Glomerular endothelial cell (primary cell): ENCODE measurements at regions not wholly inside any gene's neighbourhood (a gene's known extent, or its start where the extent isn't known, plus 50 kb on each side); places are given as distances from the start of the nearest gene placed in this dataset.

Source experiments
- DNase-seq: peaks from one replicate; pipeline ENCODE4 v3.0.0-alpha.2; 2011; ENCODE audit warnings: low read depth, low spot score; ENCODE audit errors: extremely low read depth

DNA sequence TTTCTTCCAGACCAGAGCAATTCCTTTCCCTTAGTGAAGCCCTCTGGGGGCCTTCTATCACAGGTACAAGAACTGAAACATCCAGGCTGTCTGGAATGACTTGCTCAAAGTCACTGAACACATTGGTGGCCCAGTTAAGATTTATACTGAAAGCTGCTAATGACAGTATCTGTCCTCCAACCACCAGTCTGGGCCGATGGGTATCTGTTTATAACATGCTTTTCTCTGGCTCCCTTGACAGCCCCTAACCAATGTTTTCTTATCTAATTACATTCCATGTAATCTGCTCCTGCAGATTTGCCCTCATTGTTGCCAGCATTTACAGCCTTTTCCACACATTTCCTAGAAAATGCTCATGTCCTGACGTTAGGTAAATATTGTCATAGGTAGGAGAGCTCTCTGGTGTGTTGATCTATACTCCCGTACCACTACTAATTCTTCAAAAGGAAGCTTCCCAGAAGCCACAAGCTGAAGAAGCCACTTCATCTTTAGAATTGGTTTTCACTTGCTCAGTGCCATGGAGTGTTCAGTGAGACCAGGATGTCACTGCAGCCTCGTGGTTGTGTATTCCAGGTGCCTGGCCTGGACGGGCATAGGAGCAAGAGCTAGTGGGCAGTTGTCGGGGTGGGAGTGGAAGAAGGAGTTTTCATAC lies 163.9 kb downstream of the TSEN15 start:
- DNase-seq: no peak

GRCh38 chr1:184218458-184219075 lies 167.0 kb downstream of the TSEN15 start:
- DNase-seq: no peak

DNA sequence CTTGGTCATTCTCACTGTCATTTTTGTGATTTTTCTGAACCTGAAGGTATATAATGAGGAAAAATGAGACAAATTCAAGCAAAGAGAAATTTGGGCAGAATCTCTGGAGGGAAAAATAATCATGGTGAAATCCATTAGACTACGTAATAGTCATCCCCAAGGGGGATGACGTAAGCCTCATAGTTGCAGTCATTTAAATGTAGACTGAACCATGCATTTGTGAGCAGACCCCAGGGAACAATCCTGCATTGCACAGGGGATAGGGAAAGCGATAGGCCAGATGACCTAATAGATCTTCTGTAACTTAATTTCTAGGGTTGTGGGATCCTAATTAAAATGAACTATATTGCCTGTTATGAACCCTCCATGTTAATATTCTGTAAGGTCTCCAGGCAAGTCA lies 167.4 kb upstream of the C1orf21 start:
- DNase-seq: no peak

DNA sequence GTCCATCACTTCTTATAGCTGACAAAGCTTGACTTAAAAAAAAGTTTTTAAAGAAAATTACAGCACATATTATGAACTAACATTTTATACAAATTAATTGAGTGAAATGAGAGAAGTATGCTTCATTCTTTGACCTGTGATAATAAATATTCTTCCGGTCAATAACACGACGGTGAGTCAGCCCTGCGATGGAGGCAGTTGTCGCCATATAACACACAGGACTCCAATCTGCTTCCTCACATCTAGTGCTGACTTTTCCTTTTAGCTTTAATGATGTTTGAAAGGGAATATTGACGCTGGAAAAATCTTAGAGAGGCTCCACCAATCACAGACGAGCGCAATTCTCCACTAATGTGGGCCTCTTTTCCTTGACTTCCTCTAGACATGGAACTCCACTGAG lies 166.9 kb upstream of the C1orf21 start:
- DNase-seq: no peak

GRCh38 chr1:184221087-184221486 lies 165.7 kb upstream of the C1orf21 start:
- DNase-seq: no peak

DNA sequence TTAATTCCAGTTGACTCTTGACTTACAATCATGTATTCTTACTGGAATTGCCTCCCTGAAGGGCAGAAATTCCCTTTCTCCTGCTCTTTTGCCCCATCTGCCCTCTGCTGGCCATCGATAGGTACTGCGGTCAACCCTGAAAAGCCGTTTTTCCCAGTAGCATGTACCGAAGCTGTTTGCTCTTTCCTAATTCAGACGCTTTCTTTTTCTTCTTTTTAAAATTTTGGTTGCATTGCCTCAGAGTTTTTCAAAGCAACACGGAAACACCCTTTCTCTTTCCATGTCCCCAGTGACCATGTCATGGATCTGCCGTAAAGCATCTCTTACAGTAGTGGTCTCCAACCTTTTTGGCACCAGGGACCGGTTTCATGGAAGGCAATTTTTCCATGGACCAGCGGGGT lies 164.2 kb upstream of the C1orf21 start:
- peak; percentile 23 for DNase-seq

DNA sequence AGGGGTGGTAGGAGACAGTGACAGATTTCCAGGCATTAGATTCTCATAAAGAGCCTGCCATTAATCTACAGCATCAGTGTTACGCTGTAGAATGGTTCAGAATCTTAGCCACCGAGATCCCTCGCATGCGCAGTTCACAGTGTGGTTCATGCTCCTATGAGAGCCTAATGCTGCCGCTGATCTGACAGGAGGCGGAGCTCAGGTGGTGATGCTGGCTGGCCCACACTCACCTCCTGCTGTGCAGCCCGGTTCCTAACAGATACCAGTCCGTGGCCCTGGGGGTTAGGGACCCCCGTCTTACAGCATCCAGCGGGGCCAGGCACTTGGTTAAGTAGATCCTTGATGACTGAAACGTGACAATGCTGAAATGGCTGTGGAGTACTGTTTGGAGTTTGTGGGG lies 163.6 kb upstream of the C1orf21 start:
- DNase-seq: no peak

DNA sequence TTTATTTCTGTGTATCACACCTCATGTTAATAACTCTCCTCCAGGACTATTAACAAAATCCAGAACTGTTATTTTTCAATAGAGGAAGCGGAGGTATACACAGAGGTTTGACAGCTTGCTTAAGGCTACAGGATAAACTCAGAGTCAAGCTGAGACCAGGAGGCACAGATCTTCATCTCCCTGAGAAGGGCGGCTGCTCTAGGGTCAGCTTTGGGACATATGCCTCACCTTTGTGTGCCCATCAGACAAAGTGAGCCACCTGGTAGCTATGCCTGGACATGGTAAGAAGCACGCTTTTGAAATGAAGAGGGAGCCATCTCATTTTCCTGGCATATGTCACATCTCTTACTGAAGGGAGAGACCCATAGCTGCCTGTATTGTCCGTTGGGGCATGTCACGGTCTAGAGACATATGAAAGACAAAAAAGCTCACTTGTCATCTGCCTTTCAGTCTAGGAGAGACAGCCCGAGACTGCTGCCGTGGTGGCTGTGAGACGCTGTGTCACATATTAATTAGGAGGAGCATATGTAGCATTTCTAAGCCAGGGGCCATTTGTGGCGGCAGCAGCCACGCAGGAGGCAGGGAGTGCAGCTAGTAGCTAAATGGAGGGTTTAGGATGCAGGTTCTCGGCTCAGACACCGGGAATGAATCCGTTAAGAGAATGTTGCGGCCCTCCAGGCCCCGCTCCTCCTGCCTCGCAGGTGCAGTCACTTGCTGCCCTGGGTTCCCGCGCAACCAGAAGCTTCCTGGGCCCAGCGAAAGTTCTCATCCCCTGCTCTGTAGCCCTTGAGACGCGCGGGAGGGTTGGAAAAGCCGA lies 161.3 kb upstream of the C1orf21 start:
- no peak for DNase-seq

- no peak for DNase-seq
Measured at GRCh38 chr1:184226100-184226487, 160.7 kb upstream of the C1orf21 start.

DNA sequence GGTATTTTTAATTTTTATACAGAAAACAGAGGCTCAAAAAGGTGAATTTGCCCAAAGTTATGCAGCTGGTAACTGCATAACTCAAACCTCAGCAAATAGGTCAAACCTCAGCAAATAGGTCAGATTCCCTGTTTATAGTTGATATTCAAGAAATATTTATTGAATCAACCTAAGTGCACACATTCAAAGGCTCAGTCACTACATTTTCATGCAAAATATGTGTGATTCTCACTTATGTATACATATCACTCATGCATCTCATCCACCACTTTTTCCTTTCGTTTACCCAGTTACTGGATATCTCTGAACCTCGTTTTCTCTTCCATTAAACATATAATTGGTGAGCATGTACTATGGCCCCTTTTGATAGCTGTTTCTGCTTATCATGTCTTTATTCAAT lies 158.3 kb upstream of the C1orf21 start:
- no peak for DNase-seq

DNA sequence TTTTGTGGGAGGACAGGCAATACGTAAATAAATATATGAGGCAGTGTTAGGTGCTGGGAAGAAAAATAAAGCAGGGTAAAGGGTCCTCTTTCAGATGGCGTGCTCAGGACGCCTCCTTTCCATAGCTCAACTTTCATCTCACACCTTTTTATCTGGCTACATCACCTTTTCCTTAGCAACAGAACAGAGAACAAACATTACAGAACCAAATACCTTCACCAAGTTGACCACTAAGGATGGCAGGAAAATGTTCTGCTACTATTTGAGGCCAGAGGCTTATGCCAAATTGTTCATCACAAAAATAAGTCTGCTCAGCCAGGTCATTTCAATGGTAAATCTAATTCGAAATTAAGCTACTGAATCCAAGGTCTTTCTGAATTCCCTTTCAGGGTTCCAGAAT lies 149.2 kb upstream of the C1orf21 start:
- DNase-seq: no peak

DNA sequence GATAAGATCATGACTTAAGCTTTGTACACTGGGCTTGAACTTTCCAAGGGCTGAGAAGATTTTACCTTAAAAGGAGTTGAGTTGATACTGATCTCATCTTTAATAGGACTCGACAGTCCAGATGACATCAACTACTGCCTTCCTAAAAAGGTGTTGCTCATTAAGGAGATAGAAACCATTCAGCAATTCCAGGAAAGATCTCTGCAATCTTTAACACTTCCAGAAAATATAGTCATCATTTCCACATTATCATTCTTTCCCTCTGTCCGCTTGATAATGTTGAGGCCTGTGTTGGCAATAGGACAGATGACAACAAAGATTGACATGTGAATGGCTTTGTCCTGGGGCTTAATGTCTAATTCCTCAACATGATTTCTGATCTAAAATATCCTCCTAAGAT lies 145.4 kb upstream of the C1orf21 start:
- no peak for DNase-seq

- no peak for DNase-seq
Measured at GRCh38 chr1:184242507-184242943, 144.3 kb upstream of the C1orf21 start.

GRCh38 chr1:184244962-184245361 lies 141.9 kb upstream of the C1orf21 start:
- no peak for DNase-seq

DNA sequence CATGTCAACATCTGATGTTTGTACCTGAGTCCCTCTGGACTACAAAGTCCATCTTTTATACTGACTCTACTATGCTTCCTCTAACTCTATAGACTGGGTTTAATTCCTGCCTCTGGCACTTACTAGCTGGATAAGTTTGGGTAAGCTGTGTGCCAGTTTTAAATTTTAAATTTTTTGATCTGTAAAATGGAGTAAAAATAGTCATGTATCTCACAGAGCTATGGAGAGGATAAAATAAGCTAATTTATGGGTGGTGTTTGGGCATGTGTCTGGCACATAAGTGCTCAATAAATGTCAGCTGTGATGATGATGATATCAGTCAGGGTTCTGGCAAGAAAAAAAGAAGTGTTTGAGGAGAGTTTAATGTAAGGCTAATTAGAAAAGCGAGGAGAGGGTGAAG lies 139.2 kb upstream of the C1orf21 start:
- no peak for DNase-seq

DNA sequence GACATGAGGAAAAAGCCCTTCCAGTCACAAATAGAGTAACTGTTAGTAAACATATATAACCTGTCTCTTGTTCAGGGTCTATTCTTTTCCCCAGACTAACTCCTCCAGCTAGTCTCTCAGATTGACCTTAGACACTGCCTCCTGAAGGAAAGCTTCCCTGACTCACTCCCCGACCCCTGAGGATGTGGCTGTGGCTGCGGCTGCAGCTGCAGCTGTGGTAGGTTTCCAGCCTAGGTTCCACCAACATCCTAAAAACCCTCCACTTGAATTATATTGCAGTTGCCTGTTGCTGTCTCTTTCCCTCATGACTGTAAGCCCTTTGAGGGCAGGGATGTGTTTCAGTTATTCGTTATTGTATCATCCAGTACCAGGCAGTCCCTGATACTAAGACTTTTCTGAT lies 132.9 kb upstream of the C1orf21 start:
- no peak for DNase-seq

GRCh38 chr1:184254849-184255248 lies 132.0 kb upstream of the C1orf21 start:
- DNase-seq: no peak

DNA sequence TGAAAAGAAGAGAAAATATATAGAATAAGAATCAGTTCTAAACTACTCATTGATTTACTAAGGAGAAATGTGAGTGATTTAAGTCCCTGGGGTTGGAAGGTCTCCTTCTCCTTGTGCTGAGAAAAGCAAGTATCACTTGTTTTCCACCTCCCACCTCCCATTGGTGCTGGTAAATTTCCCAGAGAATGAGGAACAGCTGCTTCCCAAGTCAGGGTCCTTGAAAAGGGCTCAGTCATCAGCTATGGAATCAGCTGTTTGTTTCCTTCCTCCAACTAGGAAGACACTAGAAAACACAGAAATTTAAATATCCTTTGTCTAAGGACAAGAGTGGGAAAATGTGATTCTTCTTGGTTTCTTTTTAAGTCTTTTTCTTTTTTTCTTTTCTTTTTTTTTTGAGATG lies 131.3 kb upstream of the C1orf21 start:
- no peak for DNase-seq

DNA sequence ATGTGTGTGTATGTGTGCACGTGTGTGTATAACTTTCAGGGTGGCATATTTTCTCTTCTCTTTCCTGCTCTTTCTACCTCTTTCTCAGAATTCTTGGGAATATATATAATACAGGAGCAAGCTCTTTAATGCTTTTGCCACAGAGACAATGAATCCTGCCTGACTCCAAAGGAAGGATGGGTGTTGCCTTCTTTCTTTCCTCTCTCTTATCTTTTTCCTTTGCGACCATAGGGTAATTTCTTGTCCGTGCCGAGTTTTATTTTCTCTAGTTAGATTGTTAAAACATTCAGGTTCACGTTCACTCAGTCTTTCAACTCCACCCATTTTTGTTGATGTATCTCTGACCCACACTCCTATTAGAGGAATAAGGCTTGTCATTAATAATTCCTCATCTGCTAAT lies 129.0 kb upstream of the C1orf21 start:
- DNase-seq: no peak

- no peak for DNase-seq
Measured at GRCh38 chr1:184258525-184258924, 128.3 kb upstream of the C1orf21 start.

- no peak for DNase-seq
Measured at GRCh38 chr1:184260382-184260781, 126.4 kb upstream of the C1orf21 start.

DNA sequence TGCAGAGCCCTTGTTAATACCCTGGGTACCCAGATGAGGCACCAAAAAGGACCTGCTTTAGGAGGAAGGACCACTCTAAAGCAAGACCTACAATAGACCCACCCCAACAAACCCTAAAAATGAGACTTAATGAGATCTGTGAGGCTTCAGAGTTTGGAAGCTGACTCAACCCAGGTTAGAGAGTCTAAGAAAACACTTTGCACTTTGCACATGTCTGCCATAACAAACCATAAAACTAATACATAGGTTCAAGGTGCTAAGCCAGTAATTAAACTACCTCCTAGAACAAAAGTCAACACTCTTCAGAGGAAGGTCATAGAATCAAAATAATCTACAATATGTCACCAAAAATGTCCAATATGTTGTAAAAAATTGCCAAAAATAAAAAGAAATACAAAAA lies 124.7 kb upstream of the C1orf21 start:
- no peak for DNase-seq
